Caco-2 (cell line): ENCODE measurements at regions not wholly inside any gene's neighbourhood (a gene's known extent, or its start where the extent isn't known, plus 50 kb on each side); places are given as distances from the start of the nearest gene placed in this dataset.

Experiments used
- BruUV-seq: library from RNA; stranded (reverse); fragments of 400-500 nt; replicated peaks from 2 replicates; lab custom pipeline; 2021; lab: Mats Ljungman, UMichigan
- CTCF ChIA-PET: fragments of 300-600 bp; sonication (Branson Sonifier 250); formaldehyde crosslinking; loops from one replicate; lab custom pipeline; 2022; ENCODE audit warnings: antibody characterized with exemption; lab: Charles Lee
- POLR2A ChIA-PET: fragments of 300-600 bp; sonication (Branson Sonifier 250); formaldehyde crosslinking; loops from one replicate; lab custom pipeline; 2022; ENCODE audit warnings: antibody characterized with exemption; lab: Charles Lee
- DNase-seq, 2 experiments: peaks; one replicate each; pipeline versions ENCODE4 v3.0.0 to v3.0.0-alpha.2; 2020 to 2022
- H3K27me3 ChIP-seq: replicated peaks from 2 replicates; pipeline ENCODE4 v1.6.0; 2011; ENCODE audit warnings: low read length; ENCODE audit not compliant: control insufficient read depth, insufficient read depth
- H3K36me3 ChIP-seq: 2 replicates; pipeline ENCODE4 v1.5.1; 2011; ENCODE audit warnings: low read length; ENCODE audit not compliant: control insufficient read depth, insufficient read depth
- H3K4me1 ChIP-seq: fragments of 250-450 bp; sonication (Bioruptor Pico); 2 replicates; pipeline ENCODE4 v1.5.1; 2020; ENCODE audit warnings: mild to moderate bottlenecking
- H3K4me3 ChIP-seq: 2 replicates; pipeline ENCODE4 v1.5.1; 2011; ENCODE audit warnings: low read depth, mild to moderate bottlenecking, control low read depth, low read length
- H3K9me3 ChIP-seq: fragments of 250-450 bp; sonication (Bioruptor Pico); 2 replicates; pipeline ENCODE4 v1.5.1; 2020; ENCODE audit warnings: mild to moderate bottlenecking, moderate library complexity
- H3K27ac Mint-ChIP-seq: one replicate; pipeline ENCODE4 v1.8.0; 2022; ENCODE audit warnings: mixed read lengths; ENCODE audit not compliant: unreplicated experiment
- H3K27me3 Mint-ChIP-seq: one replicate; pipeline ENCODE4 v1.8.0; 2022; ENCODE audit warnings: mixed read lengths; ENCODE audit not compliant: insufficient read depth, unreplicated experiment
- H3K36me3 Mint-ChIP-seq: one replicate; pipeline ENCODE4 v1.8.0; 2022; ENCODE audit warnings: mild to moderate bottlenecking, mixed read lengths; ENCODE audit not compliant: insufficient read depth, unreplicated experiment
- H3K4me1 Mint-ChIP-seq: one replicate; pipeline ENCODE4 v1.8.0; 2022; ENCODE audit warnings: low read depth, mixed read lengths; ENCODE audit not compliant: unreplicated experiment
- H3K4me3 Mint-ChIP-seq: one replicate; pipeline ENCODE4 v1.8.0; 2022; ENCODE audit warnings: mild to moderate bottlenecking, moderate library complexity, mixed read lengths; ENCODE audit not compliant: unreplicated experiment
- H3K9me3 Mint-ChIP-seq: one replicate; pipeline ENCODE4 v1.8.0; 2022; ENCODE audit warnings: mixed read lengths; ENCODE audit not compliant: unreplicated experiment
- intact Hi-C: fragments of 100-400 bp; cut with micrococcal nuclease; formaldehyde crosslinking; loops from one replicate; pipeline ENCODE4 v1.10.0; 2022; ENCODE audit not compliant: unreplicated experiment
- TF ChIP-seq, protein P1 (sequence below), 2 experiments: fragments of 200-600 bp in 1 of 2; IDR thresholded peaks; 1 replicate in 1 of 2; 2 replicates in 1 of 2; pipeline versions ENCODE4 v1.5.1 to v1.8.0; 2011 to 2022; ENCODE audit warnings: antibody characterized with exemption in 1 of 2, control low read depth in 1 of 2, inconsistent platforms in 1 of 2, low read depth in 1 of 2, low read length in 1 of 2, mild to moderate bottlenecking in 1 of 2, moderate library complexity in 1 of 2; ENCODE audit not compliant: insufficient read depth in 1 of 2, severe bottlenecking in 1 of 2, unreplicated experiment in 1 of 2

DNA sequence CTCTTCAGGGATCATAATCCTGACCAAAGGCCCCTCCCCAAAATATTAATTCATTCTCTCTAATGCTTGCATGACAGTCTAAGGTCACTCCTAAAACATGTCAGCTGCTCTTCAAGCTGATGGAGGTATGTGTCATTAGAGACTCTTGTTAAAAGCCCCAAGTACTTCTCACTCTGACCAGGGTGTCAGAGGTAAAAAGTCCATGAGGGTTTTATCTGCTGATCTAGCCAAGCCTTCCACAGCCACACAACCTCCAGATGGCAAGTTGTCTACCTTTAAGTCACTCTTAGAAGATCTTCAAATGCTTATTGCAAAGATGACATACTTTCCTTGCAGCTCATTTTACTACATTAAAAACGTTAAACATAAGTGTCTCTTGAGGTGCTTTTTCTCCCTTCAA, 83.6 kb upstream of the ETAA1 start:
- no TSS peak for BruUV-seq
- ChIA-PET POLR2A (no interaction called here), CTCF (no interaction called here)
- TF ChIP-seq, protein P1, sequence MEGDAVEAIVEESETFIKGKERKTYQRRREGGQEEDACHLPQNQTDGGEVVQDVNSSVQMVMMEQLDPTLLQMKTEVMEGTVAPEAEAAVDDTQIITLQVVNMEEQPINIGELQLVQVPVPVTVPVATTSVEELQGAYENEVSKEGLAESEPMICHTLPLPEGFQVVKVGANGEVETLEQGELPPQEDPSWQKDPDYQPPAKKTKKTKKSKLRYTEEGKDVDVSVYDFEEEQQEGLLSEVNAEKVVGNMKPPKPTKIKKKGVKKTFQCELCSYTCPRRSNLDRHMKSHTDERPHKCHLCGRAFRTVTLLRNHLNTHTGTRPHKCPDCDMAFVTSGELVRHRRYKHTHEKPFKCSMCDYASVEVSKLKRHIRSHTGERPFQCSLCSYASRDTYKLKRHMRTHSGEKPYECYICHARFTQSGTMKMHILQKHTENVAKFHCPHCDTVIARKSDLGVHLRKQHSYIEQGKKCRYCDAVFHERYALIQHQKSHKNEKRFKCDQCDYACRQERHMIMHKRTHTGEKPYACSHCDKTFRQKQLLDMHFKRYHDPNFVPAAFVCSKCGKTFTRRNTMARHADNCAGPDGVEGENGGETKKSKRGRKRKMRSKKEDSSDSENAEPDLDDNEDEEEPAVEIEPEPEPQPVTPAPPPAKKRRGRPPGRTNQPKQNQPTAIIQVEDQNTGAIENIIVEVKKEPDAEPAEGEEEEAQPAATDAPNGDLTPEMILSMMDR (IDR thresholded peaks at IDR 0.05; ENCODE audit: insufficient read depth in 1 of 2, low read depth in 1 of 2, low read length in 1 of 2, severe bottlenecking in 1 of 2, unreplicated experiment in 1 of 2) = no peak
- no peaks in the 10 kb centered on the region for H3K36me3 ChIP-seq
- DNase-seq = no peak
- no peak overlapping the region for H3K4me3 ChIP-seq
- intact Hi-C loops = no loop called here
- no peaks in the 10 kb centered on the region for H3K27me3 ChIP-seq
- H3K4me1 Mint-ChIP-seq = no peaks in the 10 kb centered on the region
- H3K9me3 ChIP-seq = no peaks in the 10 kb centered on the region
- no peaks in the 10 kb centered on the region for H3K27me3 Mint-ChIP-seq
- H3K27ac Mint-ChIP-seq = no peak overlapping the region
- H3K36me3 Mint-ChIP-seq = no peaks in the 10 kb centered on the region
- 0 out of 2 replicates have a peak, but pooled peaks cover 3% of the 10 kb centered on the region for H3K4me1 ChIP-seq
- H3K9me3 Mint-ChIP-seq = no peaks in the 10 kb centered on the region
- H3K4me3 Mint-ChIP-seq = no peak overlapping the region

DNA sequence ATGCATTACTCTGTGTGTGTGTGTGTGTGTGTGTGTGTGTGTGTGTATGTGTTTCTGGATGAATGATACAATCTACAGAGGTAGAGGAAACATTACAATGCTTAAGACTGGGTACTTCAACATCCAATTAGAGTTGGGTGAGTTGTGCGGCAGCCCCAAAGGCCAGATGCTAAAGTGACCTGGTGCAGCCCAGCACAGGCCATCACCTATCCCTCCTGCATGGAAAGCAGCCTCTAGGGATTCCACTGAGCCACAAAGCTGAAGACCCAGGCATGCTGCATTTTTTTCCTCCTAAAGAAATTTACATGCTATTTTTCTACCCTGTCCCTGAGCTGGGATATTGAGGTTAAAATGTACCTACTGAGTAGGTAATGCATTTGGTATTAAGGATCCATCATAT, 79.1 kb upstream of the ETAA1 start:
- no peak for DNase-seq
- Histone ChIP-seq H3K4me3 (no peak overlapping the region), H3K9me3 (no peaks in the 10 kb centered on the region), H3K4me1 (no peaks in the 10 kb centered on the region), H3K27me3 (no peaks in the 10 kb centered on the region), H3K36me3 (no peaks in the 10 kb centered on the region)
- CTCF ChIA-PET = no interaction called here
- no TSS peak for BruUV-seq
- Mint-ChIP-seq H3K27ac (no peak overlapping the region), H3K36me3 (no peaks in the 10 kb centered on the region), H3K4me1 (no peaks in the 10 kb centered on the region), H3K27me3 (no peaks in the 10 kb centered on the region), H3K9me3 (no peaks in the 10 kb centered on the region), H3K4me3 (no peak overlapping the region)
- intact Hi-C loops = no loop called here
- TF ChIP-seq, protein P1 (IDR thresholded peaks at IDR 0.05; ENCODE audit: insufficient read depth in 1 of 2, low read depth in 1 of 2, low read length in 1 of 2, severe bottlenecking in 1 of 2, unreplicated experiment in 1 of 2) = no peak
- POLR2A ChIA-PET = interaction anchor here (0.6 kb wide), 1 partner anchor 183 kb away, joined by 4 read pairs; no protein-coding TSS in a partner anchor

DNA sequence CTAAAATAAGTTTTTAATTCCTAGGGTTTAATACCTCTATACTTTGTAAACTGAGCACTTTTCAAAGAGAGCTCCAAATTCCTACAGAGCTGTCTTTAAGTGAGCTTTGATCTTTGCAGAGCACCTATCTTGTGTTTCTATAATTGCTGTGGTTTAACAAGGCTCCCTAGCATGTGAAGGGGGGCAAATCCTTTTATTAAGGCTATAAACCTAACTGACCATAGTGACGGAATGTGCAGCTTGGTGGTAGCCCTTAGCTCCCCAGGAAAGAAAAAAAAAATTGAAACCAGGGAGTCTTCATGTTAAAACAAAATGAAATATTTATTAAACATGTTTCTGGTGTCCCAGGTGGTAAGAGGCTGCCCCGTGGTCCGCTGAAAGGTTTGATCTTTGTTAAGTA, 78.6 kb upstream of the ETAA1 start:
- Mint-ChIP-seq H3K4me1 (no peaks in the 10 kb centered on the region), H3K4me3 (no peak overlapping the region), H3K27me3 (no peaks in the 10 kb centered on the region), H3K9me3 (no peaks in the 10 kb centered on the region), H3K27ac (no peak overlapping the region), H3K36me3 (no peaks in the 10 kb centered on the region)
- no TSS peak for BruUV-seq
- H3K27me3 ChIP-seq = no peaks in the 10 kb centered on the region
- ChIA-PET POLR2A (interaction anchor here (0.6 kb wide), 1 partner anchor 182 kb away, joined by 4 read pairs; no protein-coding TSS in a partner anchor), CTCF (no interaction called here)
- no peaks in the 10 kb centered on the region for H3K36me3 ChIP-seq
- DNase-seq = no peak
- no peaks in the 10 kb centered on the region for H3K4me1 ChIP-seq
- TF ChIP-seq, protein P1 (IDR thresholded peaks at IDR 0.05; ENCODE audit: insufficient read depth in 1 of 2, low read depth in 1 of 2, low read length in 1 of 2, severe bottlenecking in 1 of 2, unreplicated experiment in 1 of 2) = no peak
- H3K4me3 ChIP-seq = no peak overlapping the region
- intact Hi-C loops = no loop called here
- H3K9me3 ChIP-seq = no peaks in the 10 kb centered on the region
